GM21529 (cell line): ENCODE measurements at regions not wholly inside any gene's neighbourhood (a gene's known extent, or its start where the extent isn't known, plus 50 kb on each side); places are given as distances from the start of the nearest gene placed in this dataset.
A peak's percentile ranks its signal among the peaks of the same experiment; 100 is the strongest.

Experiments
- ATAC-seq: cut with Tn5 transposase; IDR thresholded peaks from one replicate; pipeline ENCODE4 v1.9.1; 2021; ENCODE audit not compliant: unreplicated experiment

DNA sequence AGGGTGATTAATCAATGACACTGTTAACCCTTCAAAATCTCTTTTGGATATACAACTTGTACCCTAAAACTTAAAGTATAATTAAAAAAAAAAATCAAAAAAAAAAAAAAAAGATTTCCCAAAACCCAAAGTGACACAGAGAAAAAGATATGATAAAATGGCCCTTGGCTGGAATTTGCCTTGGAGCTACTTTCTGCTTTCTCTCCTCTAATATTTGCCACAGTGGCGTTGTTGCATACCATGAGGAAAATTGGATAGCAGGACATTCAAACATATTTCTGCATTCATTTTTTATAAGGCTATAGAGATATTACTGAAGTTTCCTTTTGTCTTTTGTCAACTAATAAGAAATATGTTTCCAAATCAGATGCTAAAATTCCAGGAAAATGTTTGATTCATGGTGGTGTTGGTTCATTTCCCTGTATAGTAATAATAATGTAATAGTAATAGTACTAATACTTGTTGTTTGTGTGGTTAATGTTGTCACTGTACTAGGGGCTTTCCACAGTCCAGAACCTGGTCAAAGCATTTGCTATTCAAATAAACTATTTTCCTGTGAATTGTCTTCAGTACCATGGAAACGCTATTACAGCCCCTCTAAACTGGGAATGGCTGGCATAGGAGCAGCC lies 441.3 kb upstream of the THBS1 start:
- no peak for ATAC-seq

DNA sequence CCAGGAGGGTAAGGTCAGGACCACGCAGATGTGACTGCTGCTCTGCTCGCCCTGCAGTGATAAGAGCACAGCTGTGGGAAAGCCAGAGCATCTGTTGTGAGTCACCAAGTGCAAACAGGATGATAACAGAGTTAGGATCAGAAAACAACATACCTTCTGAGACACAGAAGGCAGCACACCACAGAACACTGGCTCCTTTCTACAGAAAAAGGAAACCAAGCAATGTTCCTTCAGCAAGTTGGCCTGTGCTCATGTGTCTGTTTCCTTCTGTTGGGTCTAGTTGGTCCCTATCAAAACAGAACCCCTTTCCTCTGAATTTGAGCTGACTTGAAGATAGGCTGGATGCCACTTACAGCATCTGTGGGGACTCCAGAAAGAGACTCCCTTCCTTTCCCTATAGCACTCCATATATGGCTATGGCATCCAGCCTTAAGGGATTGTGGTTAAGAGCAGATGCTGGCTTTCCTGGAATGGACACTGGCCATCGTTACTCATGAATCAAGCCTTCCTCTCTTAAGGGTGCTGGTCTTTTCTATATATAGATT lies 440.7 kb upstream of the THBS1 start:
- no peak for ATAC-seq

DNA sequence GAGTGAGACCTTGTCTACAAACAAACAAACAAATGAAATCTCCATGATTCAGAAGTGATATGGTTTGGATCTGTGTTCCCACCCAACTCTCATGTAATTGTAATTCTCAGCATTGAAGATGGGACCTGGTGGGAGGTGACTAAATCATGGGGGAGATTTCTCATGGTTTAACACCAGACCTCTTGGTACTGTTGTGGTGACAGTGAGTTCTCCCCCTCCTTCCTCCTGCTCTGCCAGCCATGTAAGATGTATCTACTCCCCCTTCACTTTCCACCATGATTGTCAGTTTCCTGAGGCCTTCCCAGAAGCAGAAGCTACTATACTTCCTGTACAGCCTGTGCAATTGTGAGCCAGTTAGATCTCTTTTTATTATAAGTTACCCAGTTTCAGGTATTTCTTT lies 438.4 kb upstream of the THBS1 start:
- ATAC-seq, result no peak

DNA sequence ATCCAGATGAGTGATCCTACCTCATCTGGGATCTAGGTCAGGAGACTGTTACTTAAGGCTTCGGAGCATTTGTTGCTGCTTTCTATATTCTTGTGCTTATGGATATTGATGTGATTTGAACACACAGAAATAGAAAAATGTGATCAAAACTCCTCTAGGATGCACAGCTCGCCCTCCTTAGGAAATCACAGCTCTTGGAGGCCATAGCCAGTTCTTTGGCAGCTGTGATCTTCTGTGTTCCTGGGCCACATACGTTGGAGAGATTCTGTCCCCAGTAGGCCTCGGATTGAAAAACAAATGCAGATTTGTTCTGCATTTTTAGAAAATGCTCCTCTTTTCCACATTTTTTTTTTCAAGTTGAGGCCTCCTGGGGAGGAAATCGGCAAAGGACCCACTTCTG lies 437.4 kb upstream of the THBS1 start:
- no peak for ATAC-seq

DNA sequence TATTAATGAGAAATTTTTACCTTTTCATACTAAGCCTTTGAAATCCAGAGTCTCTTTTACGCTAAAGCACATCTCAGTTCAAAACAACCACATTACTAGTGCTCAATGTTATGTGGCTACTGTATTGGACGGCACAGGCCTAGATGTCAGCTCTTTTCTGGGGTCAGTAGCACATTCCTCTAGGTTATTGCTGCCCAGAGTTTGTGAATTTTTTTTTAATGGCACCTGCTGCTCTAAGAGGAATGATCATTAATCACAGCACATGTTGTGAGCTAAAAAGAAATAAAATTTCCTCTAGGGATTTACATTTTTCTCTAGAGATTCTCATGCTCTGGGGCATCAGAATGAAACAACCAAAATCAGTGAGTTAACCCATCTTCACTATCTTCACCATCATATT lies 436.8 kb upstream of the THBS1 start:
- ATAC-seq, result no peak

DNA sequence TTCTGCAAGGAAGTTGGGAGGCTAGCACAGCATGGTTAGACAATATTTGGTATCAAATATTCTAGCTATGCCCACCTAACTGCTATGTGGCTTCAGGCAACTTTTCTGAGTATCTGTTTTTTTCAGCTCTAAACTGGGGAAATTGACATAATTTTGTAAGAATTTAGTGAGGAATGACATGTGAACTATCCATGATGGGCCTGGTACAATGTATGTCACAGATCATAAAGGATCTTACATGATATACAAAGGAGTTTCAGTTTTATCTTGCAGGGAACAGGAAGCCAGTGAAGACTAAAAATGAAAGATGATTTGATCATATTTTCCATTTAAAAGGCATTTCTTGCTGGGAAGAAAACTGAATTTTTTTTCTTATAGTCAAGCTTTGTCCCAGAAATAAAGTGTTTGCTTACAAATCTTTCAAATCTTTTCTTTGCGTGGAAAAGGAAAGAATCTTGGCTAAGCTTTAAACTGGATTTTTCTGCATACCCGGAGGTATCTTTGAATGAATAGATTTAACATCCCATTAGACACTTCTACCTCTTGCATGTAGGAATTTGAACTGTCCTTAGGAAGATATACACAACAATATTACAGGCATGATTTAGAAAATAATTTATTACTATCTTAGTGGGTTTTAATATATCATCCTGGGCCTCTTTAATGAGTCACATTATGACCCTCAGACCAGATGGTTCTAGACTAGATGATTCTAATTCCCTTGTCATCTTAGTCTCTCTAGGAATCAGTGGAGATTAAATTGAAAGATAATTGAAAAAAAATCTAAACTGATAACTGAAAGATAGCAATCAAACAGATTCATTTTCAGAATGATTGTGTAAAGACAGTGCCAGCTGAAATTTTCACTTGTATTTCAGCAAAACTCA lies 436.0 kb upstream of the THBS1 start:
- no peak for ATAC-seq

DNA sequence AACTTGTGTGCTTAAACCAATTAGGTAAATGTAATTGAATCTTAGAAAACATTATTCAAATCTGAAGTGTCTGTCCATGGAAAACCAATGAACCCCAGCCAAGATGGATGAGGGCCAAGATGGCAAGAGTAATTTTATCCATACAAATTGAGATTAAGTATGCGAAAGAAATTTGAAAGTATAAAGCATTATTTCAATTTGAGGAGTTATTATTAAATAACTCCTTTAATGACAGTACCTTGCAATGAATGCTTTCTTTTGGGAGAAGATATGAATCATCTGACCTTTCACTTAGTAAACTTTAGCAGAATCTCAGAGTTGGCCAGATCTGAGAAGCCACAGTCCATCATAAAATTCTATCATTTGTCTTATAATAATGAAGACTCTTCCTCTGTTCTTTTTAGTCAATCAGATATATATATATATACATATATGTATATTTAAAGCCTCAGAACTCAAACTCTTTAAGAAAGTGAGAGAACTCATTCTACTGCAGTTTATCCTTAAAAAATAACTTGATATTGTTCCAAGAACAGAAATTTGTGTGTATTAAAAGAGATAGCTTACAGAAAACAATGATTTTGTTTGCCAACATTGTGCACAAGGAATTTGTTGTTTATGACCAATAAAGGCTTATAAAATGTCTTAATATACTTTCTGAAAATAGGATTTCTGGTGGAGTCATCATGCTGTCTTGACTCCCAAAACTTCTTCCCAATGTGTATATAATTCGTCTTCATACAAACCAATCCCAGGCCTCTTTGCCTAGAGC lies 434.8 kb upstream of the THBS1 start:
- no peak for ATAC-seq

DNA sequence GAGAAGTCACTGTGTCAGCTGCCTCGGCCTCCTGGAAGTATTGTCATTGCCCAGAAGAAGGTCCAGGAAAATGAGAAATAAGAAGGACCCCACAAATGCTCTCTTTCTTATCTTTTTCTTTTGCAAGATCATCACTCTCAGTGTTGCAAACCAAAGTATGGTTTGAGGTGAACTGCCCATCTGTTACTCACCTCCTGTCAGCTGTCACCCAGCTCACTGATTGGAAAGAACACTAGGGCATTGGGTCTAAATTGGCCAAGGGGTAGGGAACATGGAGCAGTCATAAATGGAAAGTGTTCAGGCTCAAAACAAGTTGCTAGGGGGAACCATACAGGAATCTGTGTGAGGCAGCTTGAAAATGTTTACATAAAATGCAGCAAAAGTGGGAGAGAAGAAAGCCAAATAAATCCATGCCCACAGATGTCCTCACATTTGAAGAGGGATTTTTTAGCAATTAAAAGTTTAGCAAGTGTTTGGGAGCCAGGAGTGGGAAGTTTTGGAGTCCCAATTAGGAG lies 431.2 kb upstream of the THBS1 start:
- no peak for ATAC-seq

DNA sequence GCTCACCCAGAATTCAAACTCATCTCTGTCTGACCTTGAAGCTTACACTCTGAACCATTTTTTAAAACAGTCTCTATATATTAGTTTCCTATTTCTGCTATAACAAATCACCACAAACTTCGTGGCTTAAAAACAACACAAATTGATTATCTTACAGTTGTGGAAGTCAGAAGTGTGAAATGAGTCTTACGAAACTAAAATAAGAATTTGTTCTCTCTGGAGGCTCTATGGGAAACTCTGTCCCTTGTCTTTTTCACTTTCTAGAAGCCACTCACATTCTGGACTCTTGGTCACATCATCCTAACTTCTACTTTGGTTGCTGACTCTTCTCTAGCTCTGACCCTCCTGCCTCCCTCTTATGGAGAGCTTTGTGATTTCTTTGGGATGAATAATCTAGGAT lies 429.3 kb upstream of the THBS1 start:
- peak; percentile 55 for ATAC-seq

DNA sequence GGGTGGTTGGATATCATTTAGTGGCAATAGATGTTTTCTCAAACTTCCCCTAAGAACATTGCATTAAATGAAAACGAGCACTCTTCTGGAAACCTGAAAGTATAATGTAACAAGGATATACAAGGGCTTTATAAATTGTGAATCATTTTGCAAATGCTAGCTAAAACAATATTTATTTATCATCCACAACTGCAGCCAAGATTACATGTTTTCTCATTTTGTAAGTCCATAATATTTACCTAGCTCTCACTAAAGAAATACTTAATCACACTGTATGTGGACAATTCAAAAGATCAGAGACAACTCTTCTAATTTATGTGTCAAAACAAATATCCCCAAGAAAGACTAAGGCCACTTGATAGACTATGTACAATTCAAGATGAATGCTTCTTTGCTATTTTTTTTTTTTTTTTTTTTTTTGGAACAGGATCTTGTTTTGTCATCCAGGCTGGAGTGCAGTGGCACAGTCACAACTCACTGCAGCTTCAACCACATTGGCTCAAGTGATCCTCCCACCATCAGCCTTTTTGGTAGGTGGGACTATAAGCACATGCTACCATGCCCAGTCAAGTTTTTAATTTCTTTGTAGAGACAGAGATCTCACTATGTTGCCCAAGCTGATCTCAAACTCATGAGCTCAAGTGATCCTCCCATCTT lies 427.7 kb upstream of the THBS1 start:
- ATAC-seq, result no peak

DNA sequence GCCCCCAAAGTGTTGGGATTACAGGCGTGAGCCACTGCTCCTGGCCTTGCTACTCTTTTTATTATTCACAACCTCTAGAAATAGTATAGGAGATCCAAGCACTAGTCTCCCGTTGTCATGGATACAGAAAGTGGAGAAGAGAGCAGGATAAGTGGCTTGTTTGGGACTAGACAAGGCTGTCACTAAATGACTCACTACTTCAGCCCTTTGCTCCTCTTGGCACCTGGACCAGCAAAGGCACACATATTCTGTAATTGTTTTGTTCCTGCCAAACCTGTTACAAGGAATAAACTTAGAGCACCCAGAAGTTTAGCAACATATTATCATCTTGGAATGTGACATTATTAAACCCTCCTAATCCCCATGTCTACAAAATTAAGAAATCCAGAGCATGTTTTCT lies 427.2 kb upstream of the THBS1 start:
- no peak for ATAC-seq

DNA sequence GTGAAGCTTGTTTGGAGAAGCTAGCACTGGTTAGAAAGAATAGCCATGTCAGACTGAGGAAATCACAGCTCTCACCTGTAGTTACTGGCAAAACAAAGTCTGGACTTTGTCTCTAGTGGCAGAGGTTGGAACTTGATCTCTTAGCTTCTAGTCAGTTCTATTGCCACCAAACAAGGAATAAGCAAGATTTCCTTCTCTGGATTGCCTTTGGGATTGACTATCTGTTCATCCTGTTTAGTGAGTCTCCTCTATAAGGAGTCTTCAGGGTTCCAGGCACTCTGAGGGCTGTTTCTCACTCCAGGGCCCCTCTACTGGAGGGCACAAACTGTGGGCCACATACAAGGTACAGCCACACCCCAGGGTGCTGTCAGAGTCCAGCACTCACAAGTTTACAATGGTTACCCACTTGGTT lies 426.6 kb upstream of the THBS1 start:
- no peak for ATAC-seq

DNA sequence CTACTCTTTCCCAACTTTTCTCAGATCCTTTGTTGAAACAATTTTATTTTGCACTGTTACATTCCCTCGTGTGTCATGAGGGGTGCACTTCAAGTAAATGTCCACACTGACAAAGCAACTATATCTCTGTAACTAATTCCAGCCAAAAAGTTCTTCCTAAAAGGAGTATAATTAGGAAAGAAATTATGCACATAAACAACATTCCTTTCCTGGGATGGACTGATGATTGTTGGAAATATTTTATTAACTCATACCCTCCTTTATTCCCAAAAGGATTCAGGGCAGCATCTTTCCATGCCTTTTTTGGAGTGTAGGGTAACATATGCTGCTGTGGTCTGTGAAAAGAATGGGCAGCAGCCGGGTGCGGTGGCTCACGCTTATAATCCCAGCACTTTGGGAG lies 426.1 kb upstream of the THBS1 start:
- no peak for ATAC-seq

DNA sequence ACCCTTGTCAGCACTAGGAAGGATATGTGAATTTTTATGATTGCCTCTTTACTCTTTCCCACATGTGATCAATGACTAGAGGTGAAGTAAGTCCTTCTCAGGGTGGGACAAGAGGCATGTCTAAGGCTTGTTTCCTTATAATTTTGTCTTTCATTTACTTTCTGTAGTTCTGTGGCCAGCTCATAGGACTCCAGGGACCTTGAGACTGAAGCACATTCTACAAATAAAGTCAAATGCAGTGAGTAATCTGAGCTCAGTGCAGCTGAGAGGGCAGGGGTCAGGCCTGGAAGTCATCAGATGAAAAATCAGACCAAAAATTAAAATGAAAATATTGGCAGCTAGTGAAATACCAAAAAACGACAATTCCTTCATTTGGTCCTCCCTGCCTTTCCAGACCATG lies 424.7 kb upstream of the THBS1 start:
- ATAC-seq, result no peak

DNA sequence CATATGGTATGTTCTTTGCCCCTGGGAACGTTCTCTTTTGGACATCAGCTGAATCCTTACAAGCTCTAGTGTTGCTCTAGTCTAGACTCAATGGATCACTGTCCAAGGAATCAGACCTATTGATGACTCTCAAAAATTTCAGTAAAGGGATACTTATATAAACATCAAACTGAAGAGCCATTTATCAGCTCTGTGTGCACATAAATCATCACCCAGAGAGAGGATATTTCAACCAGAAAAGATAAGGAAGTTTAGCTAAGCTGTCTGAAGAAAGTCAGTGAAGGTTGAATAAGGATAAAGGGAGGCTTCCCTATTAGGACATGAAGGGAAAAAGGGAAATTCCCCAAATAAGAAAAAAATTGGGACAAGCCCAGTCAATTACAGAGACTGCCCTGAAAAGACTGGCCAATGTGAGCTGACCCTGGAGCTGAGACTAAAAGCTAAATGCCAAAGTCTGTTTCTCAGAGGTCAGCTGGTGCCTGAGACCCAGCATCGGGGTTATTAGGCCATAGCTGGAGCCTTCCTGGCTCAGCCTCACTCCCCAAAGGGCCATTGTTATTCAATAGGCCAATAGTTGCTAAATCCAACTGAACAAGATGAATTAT lies 424.1 kb upstream of the THBS1 start:
- ATAC-seq, result no peak

DNA sequence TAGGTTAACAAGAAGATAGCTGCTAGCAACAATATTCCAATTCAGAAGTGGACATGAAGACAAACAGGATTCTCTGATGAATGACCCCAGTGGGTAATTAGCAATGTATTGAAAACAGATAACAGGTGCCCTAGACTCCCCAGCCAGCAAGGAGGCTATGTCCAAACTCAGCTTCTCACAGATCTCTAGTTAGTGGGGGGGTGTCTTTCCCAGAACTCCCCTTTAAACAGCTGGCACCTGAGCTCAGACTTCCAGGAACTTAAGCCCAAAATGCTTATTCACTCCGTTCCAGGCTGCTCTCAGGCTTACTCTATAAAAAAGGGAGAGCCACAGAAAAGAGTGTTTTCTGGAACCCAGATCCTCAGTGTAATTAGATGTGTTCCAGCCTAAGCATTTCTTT lies 423.0 kb upstream of the THBS1 start:
- ATAC-seq, result no peak

DNA sequence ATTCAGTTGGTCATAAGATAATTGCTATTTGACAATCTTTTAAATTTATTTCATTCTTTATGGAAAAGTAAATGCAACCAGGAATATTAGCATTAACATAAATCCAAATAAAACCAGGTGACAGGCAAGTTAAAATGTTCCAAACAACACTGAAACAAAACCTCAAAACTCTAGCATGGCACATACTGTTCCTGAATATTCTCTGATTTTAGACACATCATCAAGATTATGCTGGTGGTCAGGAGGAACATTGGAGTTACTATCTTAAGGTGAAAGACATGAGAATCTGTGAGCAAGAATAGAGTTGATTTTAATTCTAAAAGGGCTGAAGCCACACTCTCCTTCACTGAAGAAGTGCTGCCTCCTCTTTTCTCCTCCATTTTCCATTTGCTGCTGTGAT lies 421.0 kb upstream of the THBS1 start:
- no peak for ATAC-seq

DNA sequence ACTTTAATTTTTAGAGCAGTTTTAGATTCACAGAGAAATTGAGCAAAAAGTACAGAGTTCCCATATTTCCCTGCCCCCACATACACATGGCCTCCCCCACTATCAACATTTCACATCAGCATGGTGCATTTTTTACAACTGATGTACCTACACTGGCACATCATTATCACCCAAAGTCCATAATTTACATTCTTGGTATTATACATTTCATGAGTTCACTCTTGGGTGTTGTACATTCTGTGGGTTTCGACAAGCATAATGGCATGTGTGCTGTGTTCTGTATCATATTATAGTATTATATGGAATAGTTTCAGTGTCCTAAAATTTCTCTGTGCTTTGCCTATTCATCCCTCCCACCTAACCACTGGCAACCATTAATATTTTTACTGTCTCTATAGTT lies 419.8 kb upstream of the THBS1 start:
- no peak for ATAC-seq

DNA sequence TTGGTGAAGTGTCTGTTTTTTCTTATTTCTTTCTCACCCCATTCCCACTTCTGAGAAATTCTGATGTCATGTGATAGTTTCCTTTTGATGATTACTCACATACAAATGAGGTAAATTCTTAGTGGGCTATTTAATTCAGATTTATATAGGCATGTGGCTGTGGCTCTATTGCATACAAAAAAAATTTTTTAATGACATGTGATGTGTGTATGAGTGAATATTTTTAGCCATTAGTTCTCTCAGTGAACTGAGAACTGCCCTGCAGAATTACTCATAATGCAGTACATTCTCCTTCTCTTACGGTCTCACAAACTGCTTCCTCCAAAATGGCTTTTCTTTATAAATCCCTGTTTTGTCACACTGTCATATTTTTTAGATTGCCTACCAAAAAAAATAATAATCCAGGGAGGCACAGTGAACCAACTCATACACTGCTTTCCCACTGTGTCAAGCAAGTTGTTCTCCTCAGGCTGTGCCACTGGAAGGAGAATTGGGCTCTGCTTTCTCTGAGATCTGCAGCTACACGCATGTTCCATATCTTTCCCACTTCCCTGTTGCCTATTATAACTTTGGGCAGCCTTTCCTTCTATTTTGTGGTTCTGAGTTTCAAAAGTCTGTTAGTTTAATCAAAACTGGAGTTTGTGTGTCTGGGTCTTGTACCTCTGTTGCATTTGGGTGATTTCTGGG lies 415.7 kb upstream of the THBS1 start:
- ATAC-seq, result no peak
